HG03565 (cell line): ENCODE measurements at regions not wholly inside any gene's neighbourhood (a gene's known extent, or its start where the extent isn't known, plus 50 kb on each side); places are given as distances from the start of the nearest gene placed in this dataset.
"Not testable (repeated sequence)": the region's sequence is repeated elsewhere in the genome, so short reads cannot be mapped to it uniquely, and the experiment has no call there.

Source experiments
- ATAC-seq: cut with Tn5 transposase; IDR thresholded peaks from one replicate; pipeline ENCODE4 v1.9.1; 2021; ENCODE audit warnings: mild to moderate bottlenecking, moderate library complexity; ENCODE audit not compliant: unreplicated experiment

DNA sequence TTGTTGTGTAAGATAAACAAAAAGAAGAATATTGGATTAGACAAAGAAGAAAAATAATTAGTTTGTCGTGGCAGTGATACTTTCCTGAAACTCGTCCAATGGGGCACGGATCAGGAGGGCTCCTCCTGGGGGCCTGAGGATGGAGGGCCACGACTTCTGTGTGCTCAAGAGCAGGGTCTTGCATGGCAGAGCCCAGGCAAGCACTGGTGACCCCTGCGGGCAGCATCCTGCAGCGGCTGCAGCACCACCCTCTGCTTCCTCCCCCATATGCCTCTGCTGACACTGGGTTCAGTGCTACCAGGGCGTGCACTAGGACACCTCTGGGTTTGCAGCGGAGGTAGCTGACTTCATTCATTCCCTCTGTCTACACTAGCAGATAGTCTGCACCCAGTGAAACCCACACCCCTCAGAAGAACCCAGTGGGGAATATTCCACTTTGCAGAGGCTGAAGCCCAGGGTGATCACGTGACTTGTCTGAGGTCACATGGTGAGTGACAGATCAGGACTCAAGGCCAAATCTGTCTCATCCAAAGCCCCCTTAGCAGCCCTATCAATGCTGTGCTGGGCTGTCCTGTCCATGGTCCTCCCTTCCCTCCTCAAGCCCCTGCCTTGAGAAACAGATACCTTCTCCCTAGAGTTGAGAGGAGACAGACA, 375.5 kb downstream of the TCERG1L start:
- no peak for ATAC-seq

DNA sequence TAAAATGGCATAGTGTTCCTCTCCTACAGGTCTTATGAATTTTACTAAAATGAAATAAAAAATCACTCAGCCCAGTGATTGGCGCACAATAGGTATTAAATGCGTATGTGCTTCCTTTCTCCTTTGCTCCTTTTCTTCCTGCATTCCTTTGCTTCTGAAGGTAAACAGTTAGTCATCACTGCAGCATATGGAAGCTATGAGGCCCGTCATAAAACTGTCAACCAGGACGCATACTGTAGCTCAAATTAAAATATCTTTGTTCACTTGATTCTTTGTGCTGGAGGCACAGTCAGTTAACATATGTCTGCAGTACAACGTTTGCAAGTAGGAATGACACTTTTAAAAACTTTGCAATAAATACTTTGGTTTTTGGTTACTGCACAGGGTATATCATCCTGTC, 374.7 kb downstream of the TCERG1L start:
- no peak for ATAC-seq

DNA sequence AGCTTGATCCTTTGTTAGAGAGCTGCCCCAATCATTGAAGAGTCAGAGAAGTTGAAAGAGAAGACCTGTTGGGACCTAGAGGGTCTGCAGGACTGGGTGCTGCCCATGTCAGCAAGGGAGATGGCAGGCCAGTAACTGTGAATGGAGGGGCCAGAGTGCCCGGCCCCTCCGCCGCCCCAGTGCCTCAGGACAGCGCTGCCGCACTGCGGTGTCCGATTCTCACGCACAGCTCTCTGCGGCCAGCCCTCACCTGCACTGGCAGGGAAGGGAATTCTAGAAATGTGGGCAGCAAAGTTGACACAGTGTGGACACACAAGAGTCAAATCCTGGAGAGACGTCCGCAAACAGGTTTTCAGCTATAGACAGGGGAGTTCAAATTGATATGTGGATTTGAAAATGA, 373.5 kb downstream of the TCERG1L start:
- ATAC-seq, result no peak

DNA sequence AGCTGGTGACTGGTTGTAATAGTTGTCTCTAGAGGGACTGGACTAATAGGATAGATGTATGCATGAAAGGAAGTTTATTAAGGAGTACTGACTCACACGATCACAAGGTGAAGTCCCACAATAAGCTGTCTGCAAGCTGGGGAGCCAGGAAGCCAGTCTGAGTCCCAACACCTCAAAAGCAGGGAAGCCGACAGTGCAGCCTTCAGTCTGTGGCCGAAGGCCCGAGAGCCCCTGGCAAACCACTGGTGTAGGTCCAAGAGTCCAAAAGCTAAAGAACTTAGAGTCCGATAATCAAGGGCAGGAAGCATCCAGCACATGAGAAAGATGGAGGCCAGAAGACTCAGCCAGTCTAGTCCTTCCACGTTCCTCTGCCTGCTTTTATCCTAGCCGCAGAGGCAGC, 372.6 kb downstream of the TCERG1L start:
- not testable (repeated sequence) for ATAC-seq

DNA sequence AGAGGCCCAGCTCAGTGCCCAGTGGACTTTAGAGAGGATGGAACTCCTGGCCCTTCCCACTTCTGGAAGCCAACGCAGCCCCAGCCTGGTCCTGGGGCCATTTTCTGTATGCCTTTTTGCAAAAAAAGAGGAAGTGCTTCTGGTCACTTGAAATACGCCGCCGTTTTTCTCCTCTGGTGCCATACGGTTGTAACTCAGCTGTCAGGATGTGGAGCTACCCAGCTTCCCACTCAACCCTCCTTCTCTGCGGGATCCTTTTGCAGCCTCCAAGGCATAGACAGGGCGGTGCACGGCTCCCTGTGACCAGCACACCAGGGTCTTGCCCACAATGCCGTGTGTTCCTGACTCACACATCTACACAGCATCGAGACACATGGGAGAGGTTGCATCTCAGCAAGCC, 369.6 kb downstream of the TCERG1L start:
- no peak for ATAC-seq

DNA sequence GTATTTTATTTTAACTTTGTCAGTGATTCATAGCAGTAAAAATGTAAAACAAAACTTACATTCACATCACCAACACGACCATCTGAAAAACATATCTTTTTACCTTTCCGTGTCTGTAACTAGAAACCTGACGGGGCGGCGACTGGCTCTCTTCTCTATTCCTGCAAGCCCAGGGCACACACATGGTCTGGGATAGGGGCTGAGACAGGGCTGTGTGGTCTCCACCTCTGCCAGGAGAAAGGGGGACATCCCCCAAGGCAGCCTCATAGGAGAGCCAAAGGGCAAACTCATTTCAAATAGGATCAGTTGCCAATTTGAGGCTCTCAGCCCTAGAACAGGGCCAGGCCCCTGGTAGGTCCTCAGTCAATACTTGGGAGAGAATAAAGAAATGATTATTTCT, 359.4 kb downstream of the TCERG1L start:
- ATAC-seq, result no peak

DNA sequence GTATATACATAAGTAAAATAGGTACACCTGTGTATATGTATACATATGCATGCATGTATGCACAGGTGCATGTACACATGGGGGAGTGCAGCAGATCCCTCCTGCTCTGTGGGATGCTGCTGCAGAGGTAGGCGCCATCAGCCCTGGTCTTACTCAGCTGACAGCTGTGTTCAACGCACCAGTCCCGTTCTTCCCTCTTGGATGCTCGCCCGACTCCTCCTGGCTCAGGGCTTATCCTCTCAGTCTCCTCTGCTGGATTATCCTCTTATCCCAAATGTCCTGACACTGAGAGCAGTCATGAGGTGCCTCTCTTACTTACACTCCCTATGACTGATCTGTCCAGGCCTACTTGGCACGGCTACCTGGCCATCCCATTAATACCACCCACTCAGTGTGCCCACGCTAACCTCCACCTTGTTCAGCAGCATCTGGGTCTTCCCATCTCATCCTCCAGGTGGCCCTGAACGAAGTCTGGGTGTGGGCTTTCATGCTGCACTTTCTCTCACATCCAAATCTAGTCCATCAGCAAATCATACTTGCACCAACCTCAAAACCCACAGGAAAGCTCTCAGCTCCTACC, 357.1 kb downstream of the TCERG1L start:
- ATAC-seq, result no peak

DNA sequence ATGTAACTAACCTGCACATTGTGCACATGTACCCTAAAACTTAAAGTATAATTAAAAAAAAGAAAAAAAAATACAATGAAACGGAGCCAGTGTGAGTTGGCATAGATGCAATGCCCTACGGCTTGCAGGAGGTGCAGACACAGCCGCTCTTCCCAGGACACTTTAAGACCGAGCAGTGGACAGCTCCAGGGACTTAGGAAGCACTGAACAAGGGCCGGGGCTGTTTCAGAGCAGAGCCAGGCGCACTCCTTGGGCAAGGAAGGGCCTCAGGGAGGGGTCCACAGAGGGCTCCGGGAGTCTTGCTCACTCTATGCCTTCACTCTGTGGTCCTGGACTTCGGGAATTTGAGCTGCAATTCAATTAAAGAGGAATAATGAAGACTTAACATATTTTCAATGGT, 355.3 kb downstream of the TCERG1L start:
- no peak for ATAC-seq

DNA sequence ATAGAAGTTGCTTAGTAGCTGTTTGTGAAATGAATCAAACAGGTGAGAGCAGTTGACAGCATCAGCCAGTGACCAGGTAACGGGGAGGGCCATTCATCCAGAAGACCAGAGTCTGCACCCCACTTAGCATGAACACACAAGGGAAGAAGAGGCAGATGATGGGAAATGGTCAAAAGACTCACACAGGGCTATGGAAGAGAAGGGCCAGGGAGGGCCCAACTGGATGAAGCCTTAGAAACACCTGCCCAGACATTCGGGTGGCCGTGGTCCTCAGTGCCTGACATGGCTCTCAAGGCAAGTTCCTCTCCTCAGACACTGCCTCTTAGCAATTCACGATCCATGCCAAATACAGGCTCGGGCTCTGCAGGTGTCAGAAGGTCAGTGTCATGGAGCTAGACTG, 354.1 kb downstream of the TCERG1L start:
- ATAC-seq, result no peak

DNA sequence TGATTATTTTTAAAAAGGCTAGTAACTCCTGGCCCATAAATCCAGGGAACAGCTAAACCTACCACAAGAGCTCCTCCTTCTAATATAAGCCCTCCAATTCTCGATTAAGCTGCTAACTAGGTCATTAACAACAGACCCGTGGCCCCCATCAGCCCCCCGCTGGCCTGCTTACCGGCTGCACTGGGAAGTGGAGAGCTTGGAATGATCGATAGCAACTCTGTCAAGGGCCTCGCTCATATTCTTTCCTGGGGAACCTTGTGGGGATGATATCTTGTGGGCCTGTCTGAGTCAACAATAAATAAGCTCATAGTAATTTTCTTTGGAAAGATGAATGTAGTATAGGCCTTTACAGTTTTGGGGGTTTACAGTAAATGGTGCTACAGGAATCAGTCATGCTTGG, 353.5 kb downstream of the TCERG1L start:
- no peak for ATAC-seq

DNA sequence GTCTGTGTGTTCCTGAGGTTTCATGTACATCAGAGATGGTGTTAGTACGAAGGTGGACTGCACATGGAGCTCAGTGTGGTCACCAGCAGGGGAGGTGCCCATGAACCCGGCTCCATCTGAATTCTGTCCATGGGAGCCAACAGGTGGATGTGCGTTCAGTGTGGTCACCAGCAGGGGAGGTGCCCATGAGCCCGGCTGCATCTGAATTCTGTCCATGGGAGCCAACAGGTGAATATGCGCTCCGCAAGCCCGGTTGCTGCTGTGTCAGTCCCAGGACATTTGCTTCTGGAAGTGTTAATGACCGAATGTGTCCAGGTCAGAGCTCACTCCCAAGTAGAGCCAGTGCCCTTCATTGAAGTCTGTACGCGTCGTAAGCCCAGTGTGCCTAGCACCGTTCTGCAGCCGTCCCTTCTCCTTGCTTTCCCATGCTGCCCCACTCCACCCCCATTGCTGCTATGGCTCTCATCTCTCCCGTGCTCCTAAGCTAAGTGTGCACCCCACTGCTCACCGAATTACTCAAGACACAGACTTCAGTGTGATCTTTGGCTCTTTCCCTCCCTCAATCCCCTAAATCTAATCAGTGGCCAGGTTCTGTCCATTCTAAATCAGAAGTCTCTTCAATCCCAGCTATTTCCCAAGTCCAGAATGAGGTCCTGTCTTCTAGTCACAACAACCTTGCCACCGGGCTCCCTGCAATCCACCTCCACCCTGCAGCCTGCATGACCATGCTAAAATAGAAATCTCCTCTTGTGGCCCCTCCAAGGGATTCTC, 352.4 kb downstream of the TCERG1L start:
- ATAC-seq, result no peak

DNA sequence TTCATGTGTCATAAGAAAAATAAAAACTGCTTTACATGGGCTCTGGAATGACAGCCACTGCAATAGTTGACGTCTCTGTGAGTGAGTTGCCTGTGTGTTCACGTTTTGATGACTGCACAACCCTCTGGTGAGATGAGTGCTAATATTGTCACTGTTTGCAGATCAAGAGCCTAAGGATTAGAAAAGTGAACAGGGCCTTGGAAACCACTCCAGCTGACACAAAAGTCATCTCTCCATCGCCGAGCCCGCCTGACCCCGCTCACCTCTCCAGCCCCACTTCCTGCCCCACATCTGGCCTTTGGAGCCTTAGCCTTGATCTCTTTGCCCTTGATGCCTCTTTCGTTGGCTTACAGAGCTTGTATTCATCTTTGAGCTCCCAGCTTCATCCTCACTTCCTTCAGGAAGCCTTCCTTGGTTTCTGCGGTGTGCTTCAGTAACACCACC, 351.7 kb downstream of the TCERG1L start:
- no peak for ATAC-seq

DNA sequence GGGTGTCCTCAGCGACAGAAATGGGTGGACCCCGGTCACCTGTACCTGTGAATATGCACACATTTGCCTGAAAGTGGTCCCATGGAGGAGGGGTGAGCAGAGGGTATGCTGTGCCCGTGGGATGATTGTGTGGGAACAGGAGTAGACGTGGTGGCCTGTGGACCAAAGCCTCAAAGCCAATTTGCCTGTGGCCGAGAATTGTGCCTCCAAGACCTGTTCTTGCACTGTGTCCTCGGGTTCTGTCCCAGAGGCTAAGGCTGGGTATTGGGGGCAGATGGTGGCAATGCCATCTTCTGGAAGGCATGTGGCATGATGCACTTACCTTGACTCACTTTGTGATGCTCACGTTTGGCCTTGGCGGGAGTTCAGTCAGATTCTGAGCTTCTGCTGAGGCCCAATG, 351.0 kb downstream of the TCERG1L start:
- no peak for ATAC-seq

DNA sequence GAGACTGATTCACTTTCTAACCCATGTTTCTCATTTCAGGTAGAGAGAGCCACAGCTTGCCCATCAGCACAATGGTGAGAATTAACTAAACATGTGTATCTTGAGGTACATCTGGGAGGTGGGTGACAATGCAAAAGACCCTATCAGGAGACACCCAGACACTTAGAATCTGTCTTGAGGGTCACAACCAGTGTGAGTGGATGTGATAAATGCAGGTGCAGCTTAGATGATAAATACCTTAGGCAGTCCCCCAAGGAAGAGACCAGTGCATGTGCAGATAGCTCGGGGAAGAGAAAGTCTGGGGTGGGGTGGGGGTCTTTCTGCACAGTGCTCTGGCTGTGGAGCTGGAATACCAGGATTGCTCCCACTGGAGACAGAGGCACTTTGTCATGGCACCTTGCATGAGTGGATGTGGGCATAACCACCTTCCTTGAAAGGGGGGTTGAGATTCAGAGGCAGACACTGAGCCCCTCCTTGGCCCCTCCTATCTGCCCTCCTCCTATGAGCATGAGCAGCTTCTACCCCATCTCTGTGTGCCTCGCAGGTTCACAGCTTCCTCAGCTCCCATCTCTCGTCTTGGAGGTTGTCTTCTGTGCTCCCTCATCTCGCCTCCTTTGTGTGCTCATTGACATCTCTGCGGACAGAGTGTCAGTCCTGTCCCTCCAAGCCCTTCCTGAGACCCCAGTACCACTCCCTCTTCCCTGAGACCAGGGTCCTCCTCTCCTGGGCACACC, 349.8 kb downstream of the TCERG1L start:
- ATAC-seq, result no peak

DNA sequence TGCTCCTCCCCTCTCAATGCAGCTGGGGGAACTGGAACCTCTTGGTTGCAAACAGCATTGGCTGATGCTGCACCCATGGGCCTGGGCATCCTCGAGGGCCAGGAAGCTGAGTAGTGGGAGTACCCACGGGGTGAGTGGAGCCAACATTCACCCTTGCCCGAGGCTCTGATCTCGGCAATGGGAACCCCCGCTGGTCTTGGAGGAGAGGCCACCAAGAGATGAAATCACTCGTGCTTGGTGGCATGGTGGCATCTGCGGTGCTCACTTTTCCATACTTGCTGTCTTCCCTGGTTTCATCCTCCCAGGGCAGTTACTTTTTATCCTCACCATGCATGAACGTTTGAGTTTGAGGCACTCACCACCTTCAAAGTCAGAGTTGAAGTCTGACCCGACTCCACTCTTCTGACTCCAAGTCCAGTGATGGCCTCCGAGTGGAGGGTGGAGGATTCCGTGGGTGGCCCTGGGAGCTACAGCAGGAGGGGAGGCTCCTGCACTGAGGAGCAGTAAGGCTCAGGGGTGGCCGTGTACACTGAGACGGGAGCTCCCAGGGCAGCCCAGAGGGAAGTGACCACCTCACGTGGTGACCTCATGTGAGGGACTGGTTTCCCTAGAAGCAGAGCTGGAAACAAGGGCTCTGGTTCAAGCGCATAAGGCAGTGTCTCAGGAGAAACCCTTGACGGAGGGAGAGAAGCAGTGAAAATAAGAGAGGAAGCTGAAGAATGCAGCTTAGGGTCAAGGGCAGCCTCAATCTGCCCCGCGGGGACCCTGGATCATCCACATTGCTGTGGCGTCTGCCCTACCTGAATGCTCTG, 349.1 kb downstream of the TCERG1L start:
- ATAC-seq, result no peak

DNA sequence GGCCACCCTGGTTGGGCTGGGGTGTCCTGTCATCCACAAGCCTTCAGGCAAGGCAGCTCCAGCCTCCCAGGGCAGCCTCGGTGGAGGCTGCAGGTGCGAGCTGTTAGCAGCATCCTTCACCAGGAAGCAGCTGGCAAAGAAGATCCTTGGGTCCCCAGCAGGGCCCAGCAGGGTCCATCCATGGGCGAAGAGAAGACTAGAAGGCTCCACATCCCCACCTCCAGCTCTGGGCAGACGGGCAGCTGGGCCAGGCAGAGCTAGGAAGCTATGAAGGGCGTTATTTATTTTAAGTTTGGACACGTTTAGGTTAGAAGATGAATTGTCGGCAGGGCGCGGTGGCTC, 348.5 kb downstream of the TCERG1L start:
- no peak for ATAC-seq

DNA sequence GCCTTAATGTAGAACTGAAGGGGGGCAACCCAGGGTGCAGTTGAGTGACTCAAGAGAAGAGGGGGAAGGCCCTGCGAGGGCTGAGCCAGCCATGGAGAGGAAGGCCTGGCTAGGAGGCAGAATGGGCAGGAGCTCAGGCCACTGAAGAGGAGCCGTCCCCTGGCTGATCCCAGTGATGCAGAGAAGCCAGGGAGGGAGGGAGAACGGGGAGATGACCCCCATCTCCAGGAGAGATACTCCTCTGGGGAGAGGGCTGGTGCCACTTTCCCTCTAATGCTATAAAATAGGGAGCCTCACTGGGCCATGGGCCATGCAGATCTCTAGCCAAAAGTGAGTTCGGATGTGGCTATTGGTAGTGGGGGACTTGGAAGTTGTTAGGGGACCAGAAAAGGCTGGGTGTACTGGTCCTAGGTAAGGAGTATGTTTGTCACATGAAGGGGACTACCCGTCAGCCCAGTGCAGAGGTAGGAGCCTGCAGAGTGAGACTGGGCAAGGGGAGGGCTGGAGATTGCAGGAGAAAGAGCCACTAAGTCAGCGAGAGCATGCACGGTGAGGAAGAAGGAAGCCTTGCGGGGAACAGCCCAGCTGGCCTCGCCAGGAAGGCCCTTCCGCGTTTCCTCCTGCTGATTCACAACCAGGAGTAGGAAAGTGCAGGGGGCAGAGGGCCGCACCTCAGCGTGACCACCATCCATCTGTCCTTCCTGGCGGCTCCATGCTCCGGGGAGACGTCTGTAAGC, 347.6 kb downstream of the TCERG1L start:
- ATAC-seq, result no peak

DNA sequence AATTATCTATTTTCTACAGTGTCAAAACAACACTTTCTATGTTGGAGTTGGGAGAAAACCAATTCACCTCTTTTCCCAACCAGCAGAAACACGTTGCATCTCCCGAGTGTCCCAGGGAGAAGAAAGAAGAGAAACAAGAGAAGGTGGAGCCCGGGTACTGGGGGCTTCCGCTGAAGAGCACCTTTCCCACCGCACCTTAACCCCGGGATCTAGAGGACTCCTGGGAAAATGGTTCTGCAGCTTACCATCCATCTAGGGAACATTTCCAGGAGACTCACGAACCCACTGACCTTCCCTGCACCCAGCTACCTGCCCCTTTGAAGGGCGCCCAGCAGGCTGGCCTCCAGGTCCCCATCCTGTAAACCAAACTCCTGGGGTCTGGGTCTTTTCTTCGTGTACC, 346.8 kb downstream of the TCERG1L start:
- ATAC-seq, result no peak

DNA sequence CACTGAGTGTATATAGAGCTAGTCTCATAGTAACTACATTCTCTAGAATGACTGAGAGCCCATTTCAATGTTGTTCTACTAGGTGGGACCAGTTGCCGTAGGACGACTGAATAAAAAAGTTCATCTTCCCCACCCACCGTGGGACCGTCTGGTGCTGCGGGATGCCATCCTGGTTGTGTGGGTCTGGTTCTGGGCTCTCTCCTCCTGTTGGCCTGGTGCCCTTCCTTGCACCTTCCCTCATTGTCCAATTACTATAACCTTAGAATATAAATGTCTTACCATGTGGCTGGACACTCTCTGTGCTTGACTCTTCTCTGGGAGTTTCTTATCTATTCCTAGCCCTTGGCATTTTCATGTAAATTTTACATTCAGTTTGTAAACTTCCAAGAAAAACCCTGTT, 344.4 kb downstream of the TCERG1L start:
- no peak for ATAC-seq

DNA sequence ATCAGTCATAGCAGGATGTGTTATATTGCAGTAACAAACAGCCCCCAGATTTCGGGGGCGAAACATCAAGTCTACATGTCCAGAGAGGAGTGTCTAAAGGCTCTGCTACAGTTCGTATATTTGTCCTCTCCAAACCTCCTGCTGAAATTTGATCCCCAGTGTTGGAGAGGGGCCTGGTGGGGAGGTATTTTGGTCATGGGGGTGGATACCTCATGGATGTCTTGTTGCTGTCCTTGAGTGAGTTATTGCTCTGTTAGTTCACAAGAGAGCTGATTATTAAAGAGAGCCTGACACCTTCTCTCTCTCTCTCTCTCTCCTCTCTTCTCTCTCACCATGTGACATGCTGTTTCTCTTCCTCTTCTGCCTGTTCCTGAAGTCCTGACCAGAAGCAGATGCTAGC, 343.7 kb downstream of the TCERG1L start:
- no peak for ATAC-seq
